ENCODE measurements at regions not wholly inside any gene's neighbourhood (a gene's known extent, or its start where the extent isn't known, plus 50 kb on each side); places are given as distances from the start of the nearest gene placed in this dataset.

DNA sequence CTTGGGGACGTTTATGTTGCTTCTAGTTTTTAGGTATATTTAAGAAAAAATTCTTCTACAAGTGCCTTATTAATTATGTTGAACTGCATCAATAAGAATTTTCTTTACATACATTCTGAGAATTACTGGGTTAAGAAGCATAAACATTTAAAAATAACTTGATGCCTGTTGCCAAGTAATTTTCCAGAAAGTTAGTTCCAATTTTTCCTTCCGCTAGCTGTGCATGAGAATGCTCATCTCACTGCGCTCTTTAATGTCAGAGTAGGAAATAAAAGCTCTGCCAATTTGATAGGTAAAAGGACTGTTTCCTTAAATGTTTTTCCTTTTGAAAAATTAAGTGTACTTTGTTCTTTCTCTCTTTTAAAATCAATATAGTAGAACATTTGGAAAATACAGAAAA lies 113.1 kb upstream of the ZBED5 start:
- no peak overlapping the region for H3K4me3 ChIP-seq (replicated peaks in 1 of 2; ENCODE audit: low read depth in 1 of 2, low read length in 2 of 2)
- no TSS peak for BruUV-seq (replicated peaks)
- H3K4me1 ChIP-seq (ENCODE audit: control insufficient read depth in 1 of 2, insufficient read depth in 2 of 2, low read length in 2 of 2): no peaks in the 10 kb centered on the region
- no peaks in the 10 kb centered on the region for H3K27me3 ChIP-seq (ENCODE audit: insufficient read depth, low read length)
- H3K9me2 ChIP-seq (ENCODE audit: insufficient read depth): no peaks in the 10 kb centered on the region
- no peaks in the 10 kb centered on the region for H4K20me1 ChIP-seq (ENCODE audit: insufficient read depth)
- ATAC-seq (no peak), DNase-seq (ENCODE audit: low read depth, low spot score) (no peak)
- POLR2A ChIA-PET: no interaction called here
- CTCF ChIA-PET: no interaction called here
- no peak overlapping the region for H2AFZ ChIP-seq (ENCODE audit: low read depth, low read length, poor library complexity, severe bottlenecking)
- no peaks in the 10 kb centered on the region for H3K36me3 ChIP-seq (ENCODE audit: control insufficient read depth in 1 of 2, insufficient read depth in 2 of 2, low read length in 2 of 2)
- no peaks in the 10 kb centered on the region for H3K79me2 ChIP-seq (ENCODE audit: insufficient read depth, low read length)
- RAD21 ChIA-PET (ENCODE audit: low non-redundant PET in 1 of 2, low total read pairs in 2 of 2, uncharacterized antibody in 2 of 2, unreplicated experiment in 2 of 2): no interaction called here
- H3K4me2 ChIP-seq (ENCODE audit: low read length): no peak overlapping the region
- TF ChIP-seq CTCF (IDR thresholded peaks at IDR 0.05 in 2 of 3, conservative IDR thresholded peaks at IDR 0.05 in 1 of 3; ENCODE audit: borderline replicate concordance in 1 of 3, insufficient read depth in 1 of 3, low read depth in 2 of 3, low read length in 2 of 3) (no peak), ZFX (IDR thresholded peaks at IDR 0.05) (no peak), POLR2AphosphoS5 (IDR thresholded peaks at IDR 0.05; ENCODE audit: low read depth, low read length) (no peak), RAD21 (IDR thresholded peaks at IDR 0.05; ENCODE audit: low read depth) (no peak), EZH2 (IDR thresholded peaks at IDR 0.05) (no peak), FOSL1 (IDR thresholded peaks at IDR 0.05; ENCODE audit: low read depth) (no peak), EZH2phosphoT487 (IDR thresholded peaks at IDR 0.05; ENCODE audit: borderline replicate concordance) (no peak), CEBPB (IDR thresholded peaks at IDR 0.05; ENCODE audit: low read depth) (no peak), POLR2A (IDR thresholded peaks at IDR 0.05; ENCODE audit: borderline replicate concordance, extremely low read depth, insufficient read depth, insufficient read length) (no peak), YY1 (IDR thresholded peaks at IDR 0.05; ENCODE audit: extremely low read depth, insufficient replicate concordance, low read depth, low read length) (no peak)
- TF ChIP-seq, protein P1, sequence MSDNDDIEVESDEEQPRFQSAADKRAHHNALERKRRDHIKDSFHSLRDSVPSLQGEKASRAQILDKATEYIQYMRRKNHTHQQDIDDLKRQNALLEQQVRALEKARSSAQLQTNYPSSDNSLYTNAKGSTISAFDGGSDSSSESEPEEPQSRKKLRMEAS (IDR thresholded peaks at IDR 0.05): no peak
- intact Hi-C loops (cut with micrococcal nuclease): no loop called here
- H3K9ac ChIP-seq (ENCODE audit: low read length): no peak overlapping the region
- no peaks in the 10 kb centered on the region for H3K9me3 ChIP-seq (ENCODE audit: control insufficient read depth in 1 of 2, insufficient read depth in 1 of 2, low read depth in 1 of 2, low read length in 2 of 2)
- H3K27ac ChIP-seq (ENCODE audit: low read depth, low read length): no peak overlapping the region

Data from HCT116 (cell line).